Omental fat pad (tissue), 3 donors: ENCODE measurements at regions not wholly inside any gene's neighbourhood (a gene's known extent, or its start where the extent isn't known, plus 50 kb on each side); places are given as distances from the start of the nearest gene placed in this dataset.

ENCODE experiments used
- ATAC-seq: fragments of 150-250 bp; one replicate; pipeline ENCODE4 v1.9.1; 2016; ENCODE audit warnings: mild to moderate bottlenecking, moderate library complexity; ENCODE audit not compliant: low FRiP score
- DNase-seq: peaks from one replicate; pipeline ENCODE4 v3.0.0-alpha.2; 2019; ENCODE audit warnings: low spot score
- CTCF ChIP-seq, 3 donors: fragments of 450-650 bp; IDR thresholded peaks; one replicate each; pipeline ENCODE4 v1.5.1; 2016 to 2017; ENCODE audit warnings: antibody characterized with exemption in 3 of 3, mild to moderate bottlenecking in 3 of 3, moderate library complexity in 2 of 3

GRCh38 chr7:17027143-17027788 lies 145.5 kb upstream of the AGR3 start:
- DNase-seq, result no peak
- ATAC-seq, result peak; percentile 19

GRCh38 chr7:17027789-17028152 lies 146.0 kb upstream of the AGR3 start:
- DNase-seq (no peak), ATAC-seq (no peak)
- TF ChIP-seq CTCF (IDR thresholded peaks at IDR 0.05), result no peak

More at GRCh38 chr7:17027143-17027788, 145.5 kb upstream of the AGR3 start:
- TF ChIP-seq CTCF (IDR thresholded peaks at IDR 0.05), result no peak

- no peak for ATAC-seq
- DNase-seq, result no peak
- no peak for TF ChIP-seq CTCF (IDR thresholded peaks at IDR 0.05)
These were observed 147.4 kb upstream of the AGR3 start for GRCh38 chr7:17029150-17029549.

- TF ChIP-seq CTCF (IDR thresholded peaks at IDR 0.05), result no peak
- DNase-seq (no peak), ATAC-seq (no peak)
These were observed 148.8 kb upstream of the AGR3 start for GRCh38 chr7:17030559-17030958.

- TF ChIP-seq CTCF (IDR thresholded peaks at IDR 0.05), result no peak
These were observed 150.2 kb upstream of the AGR3 start for GRCh38 chr7:17031906-17032551.

GRCh38 chr7:17033245-17033644 lies 151.5 kb upstream of the AGR3 start:
- no peak for ATAC-seq
- TF ChIP-seq CTCF (IDR thresholded peaks at IDR 0.05), result no peak
- DNase-seq, result no peak

More at GRCh38 chr7:17031906-17032551, 150.2 kb upstream of the AGR3 start:
- DNase-seq, result no peak
- no peak for ATAC-seq

GRCh38 chr7:17036584-17036983 lies 154.8 kb upstream of the AGR3 start:
- ATAC-seq (no peak), DNase-seq (no peak)
- no peak for TF ChIP-seq CTCF (IDR thresholded peaks at IDR 0.05)
